K562 (cell line): ENCODE measurements at regions not wholly inside any gene's neighbourhood (a gene's known extent, or its start where the extent isn't known, plus 50 kb on each side); places are given as distances from the start of the nearest gene placed in this dataset.

Experiments
- ATAC-seq: fragments of 200-7000 bp; cut with Tn5 transposase; 3 replicates; pipeline ENCODE4 v1.9.1; 2020; ENCODE audit warnings: moderate library complexity
- BruUV-seq: library from RNA; stranded (reverse); fragments of 400-500 nt; replicated peaks from 2 replicates; lab custom pipeline; 2021; lab: Mats Ljungman, UMichigan
- CTCF ChIA-PET: fragments of 300-600 bp; formaldehyde crosslinking; extraction: SDS; loops from one replicate; lab custom pipeline; 2021; ENCODE audit warnings: low intra/inter-chr PET ratio; lab: Yijun Ruan, JAX
- POLR2A ChIA-PET: fragments of 300-600, 350-650 bp; sonication (Branson Sonifier 250); formaldehyde crosslinking; extraction: SDS; loops from one replicate; lab custom pipeline; 2021; ENCODE audit warnings: antibody characterized with exemption, inconsistent platforms; lab: Yijun Ruan, JAX
- DNase-seq, 4 experiments: peaks; one replicate each; pipeline versions ENCODE4 v3.0.0 to v3.0.0-alpha.2; 2011 to 2018; ENCODE audit warnings: low spot score in 3 of 4, mixed read lengths in 3 of 4; ENCODE audit errors: extremely low read depth in 1 of 4
- FAIRE-seq: peaks from 2 replicates; lab custom pipeline; 2011; peaks lifted over from hg19 to GRCh38; lab: Jason Lieb, UNC
- H2AFZ ChIP-seq: 2 replicates; pipeline ENCODE4 v1.6.0; 2011; ENCODE audit warnings: low read depth, low read length, control low read depth, inconsistent platforms
- H3K27ac ChIP-seq: fragments of 200-600 bp; 3 replicates; pipeline ENCODE4 v1.8.0; 2011; ENCODE audit warnings: low read depth, mild to moderate bottlenecking, control low read depth, inconsistent platforms, low read length, moderate library complexity, mixed read lengths; ENCODE audit errors: extremely low read depth
- H3K27me3 ChIP-seq, 2 experiments: fragments of 300-600 bp in 1 of 2; 2 replicates in 1 of 2; 3 replicates in 1 of 2; pipeline versions ENCODE4 v1.6.0 to v1.8.0; 2011; ENCODE audit warnings: inconsistent platforms in 2 of 2, low read length in 2 of 2, mild to moderate bottlenecking in 1 of 2, mixed read lengths in 1 of 2, moderate library complexity in 1 of 2; ENCODE audit not compliant: control insufficient read depth in 2 of 2, insufficient read depth in 2 of 2
- H3K36me3 ChIP-seq: fragments of 300-600 bp; 3 replicates; pipeline ENCODE4 v1.8.0; 2011; ENCODE audit warnings: mild to moderate bottlenecking, low read length, inconsistent platforms; ENCODE audit not compliant: control insufficient read depth, insufficient read depth
- H3K4me1 ChIP-seq, 2 experiments: fragments of 200-600 bp in 1 of 2; replicated peaks in 1 of 2; 2 replicates in 1 of 2; 3 replicates in 1 of 2; pipeline versions ENCODE4 v1.5.1 to v1.8.0; 2011; ENCODE audit warnings: inconsistent platforms in 2 of 2, low read length in 2 of 2, mild to moderate bottlenecking in 1 of 2, mixed read lengths in 1 of 2, moderate library complexity in 1 of 2; ENCODE audit not compliant: control insufficient read depth in 2 of 2, insufficient read depth in 2 of 2
- H3K4me2 ChIP-seq: 2 replicates; pipeline ENCODE4 v1.6.1; 2011; ENCODE audit warnings: low read length, control low read depth, inconsistent platforms, mixed read lengths; ENCODE audit not compliant: insufficient read depth
- H3K4me3 ChIP-seq: fragments of 200-600 bp; sonication (generic), shearing (Covaris generic); 2 replicates; pipeline ENCODE4 v1.5.1; 2016; ENCODE audit warnings: control low read depth, inconsistent platforms
- H3K79me2 ChIP-seq: fragments of 200-600 bp; 3 replicates; pipeline ENCODE4 v1.8.0; 2011; ENCODE audit warnings: low read length, inconsistent platforms; ENCODE audit not compliant: control insufficient read depth, insufficient read depth
- H3K9ac ChIP-seq, 2 experiments: 2 replicates each; pipeline versions ENCODE4 v1.6.0 to v1.6.1; 2011; ENCODE audit warnings: low read depth in 2 of 2, low read length in 2 of 2, control low read depth in 1 of 2, inconsistent platforms in 1 of 2, mild to moderate bottlenecking in 1 of 2, mixed read lengths in 1 of 2; ENCODE audit not compliant: insufficient read depth in 1 of 2
- H3K9me1 ChIP-seq: one replicate; pipeline ENCODE4 v1.6.0; 2011; ENCODE audit warnings: inconsistent platforms, mild to moderate bottlenecking, low read length, moderate library complexity; ENCODE audit not compliant: control insufficient read depth, insufficient read depth
- H3K9me3 ChIP-seq: replicated peaks from 2 replicates; pipeline ENCODE4 v1.5.1; 2011; ENCODE audit warnings: low read depth, low read length, inconsistent platforms; ENCODE audit not compliant: control insufficient read depth, insufficient read depth
- H4K20me1 ChIP-seq: replicated peaks from 2 replicates; pipeline ENCODE4 v1.6.1; 2011; ENCODE audit warnings: low read length, inconsistent platforms, mixed read lengths; ENCODE audit not compliant: control insufficient read depth, insufficient read depth
- CBFA2T3 ChIP-seq: fragments of 450-650 bp; IDR thresholded peaks from 2 replicates; pipeline ENCODE4 v1.6.1; 2017
- CBX3 ChIP-seq, 2 experiments: IDR thresholded peaks; 1 replicate in 1 of 2; 2 replicates in 1 of 2; pipeline ENCODE4 v1.6.1; 2012; ENCODE audit warnings: inconsistent platforms in 2 of 2, low read length in 2 of 2, borderline replicate concordance in 1 of 2, control low read depth in 1 of 2
- CBX8 ChIP-seq: fragments of 200-600 bp; sonication (generic); IDR thresholded peaks from 2 replicates; pipeline ENCODE4 v1.6.1; 2012; ENCODE audit warnings: borderline replicate concordance, mixed run types, low read depth, mild to moderate bottlenecking, moderate library complexity, mixed read lengths, low read length, control low read depth, inconsistent platforms; ENCODE audit not compliant: poor library complexity, severe bottlenecking; ENCODE audit errors: extremely low read depth
- ELF4 ChIP-seq: fragments of 450-650 bp; formaldehyde crosslinking; IDR thresholded peaks from 2 replicates; pipeline ENCODE4 v1.4.0; 2022; ENCODE audit warnings: missing genetic modification characterization
- FIP1L1 ChIP-seq: fragments of 200-400 bp; formaldehyde crosslinking; IDR thresholded peaks from 2 replicates; pipeline ENCODE4 v1.6.1; 2018; ENCODE audit warnings: mild to moderate bottlenecking, low read depth, low read length; ENCODE audit not compliant: poor library complexity, severe bottlenecking
- FOSL1 ChIP-seq: fragments of 200-800 bp; sonication (Bioruptor generic); conservative IDR thresholded peaks from 2 replicates; pipeline ENCODE4 v1.6.1; 2016; ENCODE audit warnings: missing genetic modification characterization, missing compliant biosample characterization
- POLR2B ChIP-seq: fragments of 450-650 bp; IDR thresholded peaks from 2 replicates; pipeline ENCODE4 v1.6.1; 2018; ENCODE audit warnings: low read depth; ENCODE audit not compliant: partially characterized antibody
- RFX5 ChIP-seq: IDR thresholded peaks from 2 replicates; pipeline ENCODE4 v1.6.1; 2011; ENCODE audit warnings: low read depth, mild to moderate bottlenecking, improper control_type of control experiment, low read length
- RUNX1 ChIP-seq: sonication (generic); IDR thresholded peaks from 2 replicates; pipeline ENCODE4 v1.6.1; 2016; ENCODE audit warnings: antibody characterized with exemption, low read depth
- TBP ChIP-seq: optimal IDR thresholded peaks from 2 replicates; pipeline ENCODE3; 2011; ENCODE audit warnings: low read depth, low read length, improper control_type of control experiment
- U2AF2 ChIP-seq: fragments of 200-400 bp; formaldehyde crosslinking; optimal IDR thresholded peaks from 2 replicates; pipeline ENCODE3; 2017; ENCODE audit warnings: low read depth, mild to moderate bottlenecking, low read length
- ZNF175 ChIP-seq: fragments of 200-800 bp; sonication (Bioruptor generic); IDR thresholded peaks from 2 replicates; pipeline ENCODE4 v1.6.1; 2016; ENCODE audit warnings: low read depth, mild to moderate bottlenecking, missing genetic modification characterization, missing compliant biosample characterization
- ZNF589 ChIP-seq: fragments of 200-800 bp; sonication (Bioruptor generic); IDR thresholded peaks from 2 replicates; pipeline ENCODE4 v1.6.1; 2016; ENCODE audit warnings: low read depth, missing genetic modification characterization, missing compliant biosample characterization
- ZNF696 ChIP-seq: fragments of 250-450 bp; sonication (Bioruptor Pico); conservative IDR thresholded peaks from 2 replicates; pipeline ENCODE4 v1.4.0; 2020; ENCODE audit warnings: mild to moderate bottlenecking, moderate library complexity
- WGBS: fragments of 100-300 bp; shearing (Covaris generic); methylation state at CpG from one replicate; pipeline ENCODE4 v1.1.6; 2016; ENCODE audit warnings: low coverage, mixed read lengths; ENCODE audit not compliant: insufficient coverage; ENCODE audit errors: missing lambda C conversion rate; 5-methylcytosine and 5-hydroxymethylcytosine counted together
- in situ Hi-C: fragments of 300-500 bp; cut with MboI; formaldehyde crosslinking; loops from 4 replicates; pipeline ENCODE4 v1.15.0; 2018; ENCODE audit warnings: inconsistent platforms, mixed read lengths
- intact Hi-C: fragments of 100-400 bp; cut with micrococcal nuclease; formaldehyde crosslinking; loops from 2 replicates; pipeline ENCODE4 v1.14.2; 2022
- TF ChIP-seq, protein P1 (sequence below): sonication (generic); formaldehyde crosslinking; IDR thresholded peaks from 2 replicates; pipeline ENCODE4 v1.8.0; 2022; ENCODE audit warnings: missing genetic modification reagents, mild to moderate bottlenecking, borderline replicate concordance
- TF ChIP-seq, protein P2 (sequence below), 2 experiments: IDR thresholded peaks in 1 of 2; conservative IDR thresholded peaks in 1 of 2; 2 replicates each; pipeline ENCODE4 v1.6.1; 2016; ENCODE audit warnings: low read depth in 2 of 2, mild to moderate bottlenecking in 1 of 2, missing compliant biosample characterization in 1 of 2, missing genetic modification characterization in 1 of 2, moderate library complexity in 1 of 2
- TF ChIP-seq, protein P3 (sequence below): fragments of 450-650 bp; IDR thresholded peaks from 2 replicates; pipeline ENCODE4 v1.6.1; 2016; ENCODE audit warnings: borderline replicate concordance

DNA sequence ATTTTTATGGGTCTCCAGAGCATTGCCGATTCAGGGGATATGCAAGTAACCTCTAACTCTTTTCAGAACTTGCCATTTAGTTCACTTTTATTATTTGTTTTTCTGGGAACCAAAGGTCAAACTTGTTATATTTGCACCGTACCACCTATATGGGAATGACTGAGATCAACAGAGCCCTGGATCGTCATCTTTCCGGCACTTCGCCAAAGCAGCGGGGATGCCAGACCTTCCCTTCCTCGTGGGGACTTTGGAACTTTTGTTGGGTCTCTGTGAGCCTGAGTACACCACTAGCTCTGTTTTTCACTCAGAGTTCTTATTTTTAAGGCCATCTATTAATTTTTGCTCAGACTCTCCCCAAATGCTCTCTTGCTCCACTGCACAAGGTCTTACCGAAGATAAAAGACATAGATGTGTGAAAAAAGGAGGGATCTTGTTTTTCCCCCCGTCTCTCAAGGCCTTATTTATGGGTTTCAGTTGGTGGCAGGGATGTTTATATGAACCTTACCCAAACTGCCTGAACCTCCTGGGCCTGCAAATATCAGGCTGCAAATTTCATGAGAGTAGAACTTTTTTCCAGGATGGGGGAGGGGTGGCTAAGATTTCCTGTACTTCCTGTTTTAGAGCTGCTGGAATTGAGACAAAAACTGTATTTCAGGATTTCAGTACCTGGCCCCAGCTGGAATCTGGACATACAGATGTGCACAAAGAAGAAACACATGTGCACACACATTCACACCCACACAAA is 350.3 kb downstream of the HRH4 start:
- intact Hi-C loops (no loop called here), in situ Hi-C loops (no loop called here)
- ATAC-seq (no peak), DNase-seq (no peak), FAIRE-seq (no peak)
- no peaks in the 10 kb centered on the region for H3K79me2 ChIP-seq
- H3K9me1 ChIP-seq = no peaks in the 10 kb centered on the region
- H3K4me2 ChIP-seq = no peak overlapping the region
- no peaks in the 10 kb centered on the region for H3K4me1 ChIP-seq
- no peaks in the 10 kb centered on the region for H3K27me3 ChIP-seq
- H3K9me3 ChIP-seq = no peaks in the 10 kb centered on the region
- H2AFZ ChIP-seq = no peak overlapping the region
- H3K36me3 ChIP-seq = no peaks in the 10 kb centered on the region
- no peaks in the 10 kb centered on the region for H4K20me1 ChIP-seq
- POLR2A ChIA-PET = no interaction called here
- 1% methylated on average over 9 of the region's 9 CpGs for WGBS
- H3K4me3 ChIP-seq = no peak overlapping the region
- BruUV-seq = no TSS peak
- no peak overlapping the region for H3K9ac ChIP-seq
- no peak overlapping the region for H3K27ac ChIP-seq
- CTCF ChIA-PET = no interaction called here
- TF ChIP-seq FOSL1 (tag) (no peak), ZNF175 (CRISPR knock-in tag) (no peak), ZNF696 (CRISPR knock-in tag) (no peak), RFX5 (no peak), POLR2B (no peak), FIP1L1 (no peak), CBX3 (IDR thresholded peaks at IDR 0.05; ENCODE audit: borderline replicate concordance in 1 of 2, low read length in 2 of 2) (no peak), CBFA2T3 (no peak), RUNX1 (no peak), CBX8 (no peak), U2AF2 (no peak), ZNF589 (CRISPR knock-in tag) (no peak), TBP (no peak), ELF4 (CRISPR knock-in tag) (no peak)
- TF ChIP-seq, protein P1, sequence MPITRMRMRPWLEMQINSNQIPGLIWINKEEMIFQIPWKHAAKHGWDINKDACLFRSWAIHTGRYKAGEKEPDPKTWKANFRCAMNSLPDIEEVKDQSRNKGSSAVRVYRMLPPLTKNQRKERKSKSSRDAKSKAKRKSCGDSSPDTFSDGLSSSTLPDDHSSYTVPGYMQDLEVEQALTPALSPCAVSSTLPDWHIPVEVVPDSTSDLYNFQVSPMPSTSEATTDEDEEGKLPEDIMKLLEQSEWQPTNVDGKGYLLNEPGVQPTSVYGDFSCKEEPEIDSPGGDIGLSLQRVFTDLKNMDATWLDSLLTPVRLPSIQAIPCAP (CRISPR knock-in tag) = no peak
- TF ChIP-seq, protein P2, sequence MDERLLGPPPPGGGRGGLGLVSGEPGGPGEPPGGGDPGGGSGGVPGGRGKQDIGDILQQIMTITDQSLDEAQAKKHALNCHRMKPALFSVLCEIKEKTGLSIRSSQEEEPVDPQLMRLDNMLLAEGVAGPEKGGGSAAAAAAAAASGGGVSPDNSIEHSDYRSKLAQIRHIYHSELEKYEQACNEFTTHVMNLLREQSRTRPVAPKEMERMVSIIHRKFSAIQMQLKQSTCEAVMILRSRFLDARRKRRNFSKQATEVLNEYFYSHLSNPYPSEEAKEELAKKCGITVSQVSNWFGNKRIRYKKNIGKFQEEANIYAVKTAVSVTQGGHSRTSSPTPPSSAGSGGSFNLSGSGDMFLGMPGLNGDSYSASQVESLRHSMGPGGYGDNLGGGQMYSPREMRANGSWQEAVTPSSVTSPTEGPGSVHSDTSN (CRISPR knock-in tag; IDR thresholded peaks at IDR 0.05; ENCODE audit: low read depth) = no peak
- TF ChIP-seq, protein P2 (tag; conservative IDR thresholded peaks at IDR 0.05; ENCODE audit: low read depth) = no peak
- TF ChIP-seq, protein P3, sequence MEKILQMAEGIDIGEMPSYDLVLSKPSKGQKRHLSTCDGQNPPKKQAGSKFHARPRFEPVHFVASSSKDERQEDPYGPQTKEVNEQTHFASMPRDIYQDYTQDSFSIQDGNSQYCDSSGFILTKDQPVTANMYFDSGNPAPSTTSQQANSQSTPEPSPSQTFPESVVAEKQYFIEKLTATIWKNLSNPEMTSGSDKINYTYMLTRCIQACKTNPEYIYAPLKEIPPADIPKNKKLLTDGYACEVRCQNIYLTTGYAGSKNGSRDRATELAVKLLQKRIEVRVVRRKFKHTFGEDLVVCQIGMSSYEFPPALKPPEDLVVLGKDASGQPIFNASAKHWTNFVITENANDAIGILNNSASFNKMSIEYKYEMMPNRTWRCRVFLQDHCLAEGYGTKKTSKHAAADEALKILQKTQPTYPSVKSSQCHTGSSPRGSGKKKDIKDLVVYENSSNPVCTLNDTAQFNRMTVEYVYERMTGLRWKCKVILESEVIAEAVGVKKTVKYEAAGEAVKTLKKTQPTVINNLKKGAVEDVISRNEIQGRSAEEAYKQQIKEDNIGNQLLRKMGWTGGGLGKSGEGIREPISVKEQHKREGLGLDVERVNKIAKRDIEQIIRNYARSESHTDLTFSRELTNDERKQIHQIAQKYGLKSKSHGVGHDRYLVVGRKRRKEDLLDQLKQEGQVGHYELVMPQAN = no peak
